PC-3 (cell line): ENCODE measurements at regions not wholly inside any gene's neighbourhood (a gene's known extent, or its start where the extent isn't known, plus 50 kb on each side); places are given as distances from the start of the nearest gene placed in this dataset.

Source experiments
- ATAC-seq: fragments of 200-7000 bp; cut with Tn5 transposase; 2 replicates; pipeline ENCODE4 v1.9.1; 2020; ENCODE audit warnings: mild to moderate bottlenecking, moderate library complexity
- BruUV-seq: library from RNA; stranded (reverse); fragments of 400-500 nt; replicated peaks from 2 replicates; lab custom pipeline; 2021; lab: Mats Ljungman, UMichigan
- CTCF ChIA-PET: fragments of 300-600 bp; sonication (Branson Sonifier 250); formaldehyde crosslinking; loops from one replicate; lab custom pipeline; 2022; ENCODE audit warnings: antibody characterized with exemption; lab: Charles Lee
- POLR2A ChIA-PET: fragments of 300-600 bp; sonication (Branson Sonifier 250); formaldehyde crosslinking; loops from one replicate; lab custom pipeline; 2022; ENCODE audit warnings: antibody characterized with exemption; ENCODE audit not compliant: unreplicated experiment; lab: Charles Lee
- DNase-seq: peaks from one replicate; pipeline ENCODE4 v3.0.0-alpha.2; 2015
- H2AFZ ChIP-seq: fragments of 300-600 bp; sonication (generic); 2 replicates; pipeline ENCODE4 v1.6.0; 2016; ENCODE audit warnings: antibody characterized with exemption, low read length
- H3F3A ChIP-seq: fragments of 300-600 bp; sonication (generic); one replicate; pipeline ENCODE4 v1.6.0; 2017; ENCODE audit warnings: antibody characterized with exemption, low read length, control low read depth, mild to moderate bottlenecking; ENCODE audit not compliant: unreplicated experiment
- H3K27ac ChIP-seq: fragments of 300-600 bp; sonication (generic); 2 replicates; pipeline ENCODE4 v1.5.1; 2016; ENCODE audit warnings: mild to moderate bottlenecking, low read length
- H3K27me3 ChIP-seq: fragments of 300-600 bp; sonication (generic); 2 replicates; pipeline ENCODE4 v1.6.1; 2016; ENCODE audit warnings: low read length, mixed read lengths
- H3K36me3 ChIP-seq: fragments of 300-600 bp; sonication (generic); 2 replicates; pipeline ENCODE4 v1.6.1; 2016; ENCODE audit warnings: low read depth, mixed run types, low read length, mixed read lengths
- H3K4me1 ChIP-seq: fragments of 300-600 bp; sonication (generic); 2 replicates; pipeline ENCODE4 v1.5.1; 2016; ENCODE audit warnings: low read length; ENCODE audit not compliant: insufficient read depth
- H3K4me2 ChIP-seq: fragments of 300-600 bp; sonication (generic); 2 replicates; pipeline ENCODE4 v1.6.0; 2016; ENCODE audit warnings: low read length
- H3K4me3 ChIP-seq: fragments of 300-600 bp; sonication (generic); 2 replicates; pipeline ENCODE4 v1.5.1; 2016; ENCODE audit warnings: mild to moderate bottlenecking, low read length, mixed read lengths
- H3K79me2 ChIP-seq: fragments of 300-600 bp; sonication (generic); 2 replicates; pipeline ENCODE4 v1.6.1; 2017; ENCODE audit warnings: low read length, mixed read lengths
- H3K9ac ChIP-seq: fragments of 300-600 bp; sonication (generic); 2 replicates; pipeline ENCODE4 v1.6.0; 2016; ENCODE audit warnings: mild to moderate bottlenecking, low read length
- H3K9me2 ChIP-seq: fragments of 300-600 bp; sonication (generic); replicated peaks from 2 replicates; pipeline ENCODE4 v1.6.1; 2016; ENCODE audit warnings: mixed run types, low read length, mixed read lengths
- H3K9me3 ChIP-seq: fragments of 300-600 bp; sonication (generic); 2 replicates; pipeline ENCODE4 v1.6.1; 2016; ENCODE audit warnings: low read length, mixed read lengths
- H4K20me1 ChIP-seq: fragments of 300-600 bp; sonication (generic); 2 replicates; pipeline ENCODE4 v1.6.1; 2016; ENCODE audit warnings: low read length, mixed read lengths
- CTCF ChIP-seq: fragments of 300-600 bp; sonication (generic); conservative IDR thresholded peaks from 2 replicates; pipeline ENCODE4 v1.5.1; 2017; ENCODE audit warnings: antibody characterized with exemption, low read depth, mild to moderate bottlenecking, low read length
- EZH2 ChIP-seq: fragments of 300-600 bp; sonication (generic); IDR thresholded peaks from one replicate; pipeline ENCODE4 v1.6.1; 2017; ENCODE audit warnings: antibody characterized with exemption, mild to moderate bottlenecking, low read length; ENCODE audit not compliant: unreplicated experiment
- EZH2phosphoT487 ChIP-seq: fragments of 300-600 bp; sonication (generic); IDR thresholded peaks from 2 replicates; pipeline ENCODE4 v1.6.1; 2018; ENCODE audit warnings: mild to moderate bottlenecking, antibody characterized with exemption, low read length, borderline replicate concordance
- intact Hi-C: fragments of 100-400 bp; cut with micrococcal nuclease; formaldehyde crosslinking; loops from 2 replicates; pipeline ENCODE4 v1.9.0; 2023

GRCh38 chr3:147655236-147655635 is 246.1 kb downstream of the ZIC1 start:
- H3K9me3 ChIP-seq: no peaks in the 10 kb centered on the region
- intact Hi-C loops: no loop called here
- H4K20me1 ChIP-seq: no peaks in the 10 kb centered on the region
- H3K4me2 ChIP-seq: no peak overlapping the region
- H3K27ac ChIP-seq: no peak overlapping the region
- no peaks in the 10 kb centered on the region for H3K9me2 ChIP-seq
- H3K27me3 ChIP-seq: no peaks in the 10 kb centered on the region
- ChIA-PET CTCF (no interaction called here), POLR2A (no interaction called here)
- H3K79me2 ChIP-seq: no peaks in the 10 kb centered on the region
- no peak overlapping the region for H3K4me3 ChIP-seq
- BruUV-seq: no TSS peak
- no peak for TF ChIP-seq CTCF
- no peak for TF ChIP-seq EZH2
- no peak for TF ChIP-seq EZH2phosphoT487
- no peak overlapping the region for H2AFZ ChIP-seq
- ATAC-seq (no peak), DNase-seq (no peak)
- no peak overlapping the region for H3K9ac ChIP-seq
- H3K36me3 ChIP-seq: no peaks in the 10 kb centered on the region
- H3K4me1 ChIP-seq: no peaks in the 10 kb centered on the region
- H3F3A ChIP-seq: no peaks in the 10 kb centered on the region

GRCh38 chr3:147656023-147656422 is 246.9 kb downstream of the ZIC1 start:
- H3K9ac ChIP-seq: no peak overlapping the region
- ATAC-seq: no peak
- TF ChIP-seq EZH2: no peak
- TF ChIP-seq EZH2phosphoT487: no peak
- no peak for TF ChIP-seq CTCF

GRCh38 chr3:147661916-147662315 is 252.8 kb downstream of the ZIC1 start:
- no TSS peak for BruUV-seq
- POLR2A ChIA-PET: interaction anchor here (0.7 kb wide), 1 partner anchor 335 kb away, joined by 3 read pairs; no protein-coding TSS in a partner anchor
- no peak overlapping the region for H3K9ac ChIP-seq

More at GRCh38 chr3:147656023-147656422, 246.9 kb downstream of the ZIC1 start:
- H3K27ac ChIP-seq: no peak overlapping the region
- H3K4me3 ChIP-seq: no peak overlapping the region
- ChIA-PET POLR2A (no interaction called here), CTCF (no interaction called here)
- H3K79me2 ChIP-seq: no peaks in the 10 kb centered on the region
- H3K4me1 ChIP-seq: peaks cover 4% of the 10 kb centered on the region; the same call in 1 of the 2 replicates
- BruUV-seq: no TSS peak
- no peaks in the 10 kb centered on the region for H3K9me3 ChIP-seq
- no peaks in the 10 kb centered on the region for H3F3A ChIP-seq
- no peaks in the 10 kb centered on the region for H3K27me3 ChIP-seq
- no peak overlapping the region for H3K4me2 ChIP-seq
- no peaks in the 10 kb centered on the region for H4K20me1 ChIP-seq
- peak; percentile 2 for DNase-seq
- H2AFZ ChIP-seq: no peak overlapping the region
- no peaks in the 10 kb centered on the region for H3K9me2 ChIP-seq
- no peaks in the 10 kb centered on the region for H3K36me3 ChIP-seq
- intact Hi-C loops: no loop called here

More at GRCh38 chr3:147661916-147662315, 252.8 kb downstream of the ZIC1 start:
- intact Hi-C loops: no loop called here
- Histone ChIP-seq H3F3A (no peaks in the 10 kb centered on the region), H3K4me2 (no peak overlapping the region), H3K36me3 (no peaks in the 10 kb centered on the region), H3K27me3 (no peaks in the 10 kb centered on the region), H3K27ac (no peak overlapping the region), H4K20me1 (no peaks in the 10 kb centered on the region), H3K79me2 (no peaks in the 10 kb centered on the region), H2AFZ (no peak overlapping the region), H3K9me2 (no peaks in the 10 kb centered on the region), H3K9me3 (no peaks in the 10 kb centered on the region; the same call in 1 of the 2 replicates), H3K4me1 (peaks cover 4% of the 10 kb centered on the region; the same call in 1 of the 2 replicates), H3K4me3 (no peak overlapping the region)
- DNase-seq: no peak
- TF ChIP-seq EZH2 (no peak), EZH2phosphoT487 (no peak), CTCF (no peak)
- no peak for ATAC-seq
- CTCF ChIA-PET: no interaction called here
